LNCaP clone FGC (cell line): ENCODE measurements at regions not wholly inside any gene's neighbourhood (a gene's known extent, or its start where the extent isn't known, plus 50 kb on each side); places are given as distances from the start of the nearest gene placed in this dataset.
"Not testable (repeated sequence)": the region's sequence is repeated elsewhere in the genome, so short reads cannot be mapped to it uniquely, and the experiment has no call there.

ENCODE experiments used
- DNase-seq: peaks from one replicate; pipeline ENCODE4 v3.0.0-alpha.2; 2011; ENCODE audit warnings: low read depth
- H3K4me3 ChIP-seq: 2 replicates; pipeline ENCODE4 v1.5.1; 2011; ENCODE audit warnings: mild to moderate bottlenecking, low read depth, low read length, control low read depth
- CTCF ChIP-seq: IDR thresholded peaks from 2 replicates; pipeline ENCODE4 v1.5.1; 2012; ENCODE audit warnings: mild to moderate bottlenecking; ENCODE audit not compliant: control insufficient read depth, insufficient read depth; ENCODE audit errors: extremely low read depth

GRCh38 chrX:46125111-46125510, 420.1 kb downstream of the ZNF674 start:
- no peak for DNase-seq
- TF ChIP-seq CTCF: no peak
- no peak overlapping the region for H3K4me3 ChIP-seq

GRCh38 chrX:46117234-46117633, 428.0 kb downstream of the ZNF674 start:
- no peak for TF ChIP-seq CTCF
- no peak overlapping the region for H3K4me3 ChIP-seq
- no peak for DNase-seq

- DNase-seq, H3K4me3 ChIP-seq: not testable (repeated sequence)
These were observed 457.9 kb downstream of the ZNF674 start for GRCh38 chrX:46087310-46087709.

GRCh38 chrX:46080121-46080520, 465.1 kb downstream of the ZNF674 start:
- DNase-seq, H3K4me3 ChIP-seq: not testable (repeated sequence)

GRCh38 chrX:46072791-46073190, 472.4 kb downstream of the ZNF674 start:
- no peak overlapping the region for H3K4me3 ChIP-seq
- no peak for DNase-seq
- no peak for TF ChIP-seq CTCF

- no peak for TF ChIP-seq CTCF
- no peak overlapping the region for H3K4me3 ChIP-seq
- DNase-seq: no peak
These were observed 472.8 kb downstream of the ZNF674 start for GRCh38 chrX:46072372-46072771.

GRCh38 chrX:46070421-46070820, 474.8 kb downstream of the ZNF674 start:
- no peak for TF ChIP-seq CTCF

GRCh38 chrX:46059316-46059715, 485.9 kb downstream of the ZNF674 start:
- TF ChIP-seq CTCF: no peak
- H3K4me3 ChIP-seq: no peak overlapping the region
- no peak for DNase-seq

More at GRCh38 chrX:46070421-46070820, 474.8 kb downstream of the ZNF674 start:
- DNase-seq: no peak
- H3K4me3 ChIP-seq: no peak overlapping the region
